Liver (tissue), 8 donors: ENCODE measurements at regions not wholly inside any gene's neighbourhood (a gene's known extent, or its start where the extent isn't known, plus 50 kb on each side); places are given as distances from the start of the nearest gene placed in this dataset.

Source experiments
- DNase-seq: peaks from one replicate; pipeline ENCODE4 v3.0.0-alpha.2; 2017; ENCODE audit warnings: low spot score
- H3K27ac ChIP-seq, 2 donors: one replicate each; pipeline ENCODE4 v1.7.0; 2013; ENCODE audit warnings: inconsistent platforms in 2 of 2, low read length in 2 of 2, control low read depth in 1 of 2, low read depth in 1 of 2, mild to moderate bottlenecking in 1 of 2
- H3K27me3 ChIP-seq, 4 donors: one replicate each; pipeline versions ENCODE4 v1.6.1 to v1.7.0; 2013; ENCODE audit warnings: low read length in 3 of 4, inconsistent platforms in 1 of 4, mild to moderate bottlenecking in 1 of 4, moderate library complexity in 1 of 4; ENCODE audit not compliant: control insufficient read depth in 4 of 4, insufficient read depth in 4 of 4
- H3K36me3 ChIP-seq, 4 donors: one replicate each; pipeline versions ENCODE4 v1.6.1 to v1.7.0; 2013; ENCODE audit warnings: low read length in 3 of 4, mild to moderate bottlenecking in 3 of 4, low read depth in 1 of 4, moderate library complexity in 1 of 4; ENCODE audit not compliant: control insufficient read depth in 4 of 4, insufficient read depth in 3 of 4
- H3K4me1 ChIP-seq, 4 donors: one replicate each; pipeline versions ENCODE4 v1.6.1 to v1.7.0; 2013; ENCODE audit warnings: low read length in 3 of 4, mild to moderate bottlenecking in 3 of 4, moderate library complexity in 1 of 4; ENCODE audit not compliant: control insufficient read depth in 4 of 4, insufficient read depth in 4 of 4
- H3K4me3 ChIP-seq, 3 donors: one replicate each; pipeline versions ENCODE4 v1.6.1 to v1.7.0; 2013; ENCODE audit warnings: low read length in 3 of 3, control low read depth in 1 of 3, low read depth in 1 of 3, mild to moderate bottlenecking in 1 of 3
- H3K9ac ChIP-seq, 2 donors: one replicate each; pipeline ENCODE4 v1.7.0; 2013; ENCODE audit warnings: low read length in 2 of 2, mild to moderate bottlenecking in 2 of 2, moderate library complexity in 2 of 2, control low read depth in 1 of 2, low read depth in 1 of 2
- H3K9me3 ChIP-seq, 4 donors: one replicate each; pipeline versions ENCODE4 v1.6.1 to v1.7.0; 2013; ENCODE audit warnings: low read length in 3 of 4; ENCODE audit not compliant: control insufficient read depth in 4 of 4
- EGR1 ChIP-seq, 2 donors: IDR thresholded peaks; 2 replicates each; pipeline ENCODE4 v1.6.1; 2016 to 2018; ENCODE audit warnings: antibody characterized with exemption in 2 of 2, low read depth in 2 of 2
- FOXA1 ChIP-seq: IDR thresholded peaks from 2 replicates; pipeline ENCODE4 v1.6.1; 2016; ENCODE audit warnings: antibody characterized with exemption
- FOXA2 ChIP-seq: IDR thresholded peaks from 2 replicates; pipeline ENCODE4 v1.6.1; 2016; ENCODE audit warnings: antibody characterized with exemption
- GABPA ChIP-seq, 2 donors: IDR thresholded peaks in 1 of 2; conservative IDR thresholded peaks in 1 of 2; 2 replicates each; pipeline ENCODE4 v1.6.1; 2016; ENCODE audit warnings: antibody characterized with exemption in 2 of 2, mild to moderate bottlenecking in 1 of 2, moderate library complexity in 1 of 2
- HNF4A ChIP-seq, 2 donors: conservative IDR thresholded peaks; 2 replicates each; pipeline ENCODE4 v1.6.1; 2016; ENCODE audit warnings: antibody characterized with exemption in 2 of 2, mild to moderate bottlenecking in 2 of 2
- HNF4G ChIP-seq: IDR thresholded peaks from 2 replicates; pipeline ENCODE4 v1.6.1; 2016; ENCODE audit warnings: antibody characterized with exemption
- JUND ChIP-seq, 2 donors: IDR thresholded peaks; 2 replicates each; pipeline ENCODE4 v1.6.1; 2016; ENCODE audit warnings: antibody characterized with exemption in 2 of 2
- NR2F2 ChIP-seq: IDR thresholded peaks from 2 replicates; pipeline ENCODE4 v1.6.1; 2016; ENCODE audit warnings: antibody characterized with exemption
- RAD21 ChIP-seq, 2 donors: IDR thresholded peaks; 2 replicates each; pipeline ENCODE4 v1.6.1; 2016; ENCODE audit warnings: antibody characterized with exemption in 2 of 2, mild to moderate bottlenecking in 2 of 2
- RXRA ChIP-seq, 2 donors: IDR thresholded peaks; 2 replicates each; pipeline ENCODE4 v1.6.1; 2017 to 2018; ENCODE audit warnings: antibody characterized with exemption in 2 of 2, mild to moderate bottlenecking in 1 of 2
- YY1 ChIP-seq: IDR thresholded peaks from 2 replicates; pipeline ENCODE4 v1.6.1; 2016; ENCODE audit warnings: antibody characterized with exemption, mild to moderate bottlenecking
- WGBS: extraction: QIAGEN DNeasy Blood & Tissue Kit; methylation state at CpG from one replicate; pipeline ENCODE4 v1.1.7; 2013; 5-methylcytosine and 5-hydroxymethylcytosine counted together
- TF ChIP-seq, protein P1 (sequence below): IDR thresholded peaks from 2 replicates; pipeline ENCODE4 v1.6.1; 2016; ENCODE audit warnings: antibody characterized with exemption, mild to moderate bottlenecking
- TF ChIP-seq, protein P2 (sequence below): IDR thresholded peaks from 2 replicates; pipeline ENCODE4 v1.6.1; 2016; ENCODE audit warnings: antibody characterized with exemption
- TF ChIP-seq, protein P3 (sequence below): IDR thresholded peaks from 2 replicates; pipeline ENCODE4 v1.6.1; 2016; ENCODE audit warnings: antibody characterized with exemption
- TF ChIP-seq, protein P4 (sequence below): fragments of 150-350 bp; IDR thresholded peaks from 2 replicates; pipeline ENCODE4 v1.5.1; 2017; ENCODE audit warnings: improper control_type of control experiment, low read depth, low read length; ENCODE audit not compliant: missing input control
- donor health status: healthy.
- donor health status: healthy.
- donor health status: healthy.
- donor health status: healthy.
- donor health status: healthy.

DNA sequence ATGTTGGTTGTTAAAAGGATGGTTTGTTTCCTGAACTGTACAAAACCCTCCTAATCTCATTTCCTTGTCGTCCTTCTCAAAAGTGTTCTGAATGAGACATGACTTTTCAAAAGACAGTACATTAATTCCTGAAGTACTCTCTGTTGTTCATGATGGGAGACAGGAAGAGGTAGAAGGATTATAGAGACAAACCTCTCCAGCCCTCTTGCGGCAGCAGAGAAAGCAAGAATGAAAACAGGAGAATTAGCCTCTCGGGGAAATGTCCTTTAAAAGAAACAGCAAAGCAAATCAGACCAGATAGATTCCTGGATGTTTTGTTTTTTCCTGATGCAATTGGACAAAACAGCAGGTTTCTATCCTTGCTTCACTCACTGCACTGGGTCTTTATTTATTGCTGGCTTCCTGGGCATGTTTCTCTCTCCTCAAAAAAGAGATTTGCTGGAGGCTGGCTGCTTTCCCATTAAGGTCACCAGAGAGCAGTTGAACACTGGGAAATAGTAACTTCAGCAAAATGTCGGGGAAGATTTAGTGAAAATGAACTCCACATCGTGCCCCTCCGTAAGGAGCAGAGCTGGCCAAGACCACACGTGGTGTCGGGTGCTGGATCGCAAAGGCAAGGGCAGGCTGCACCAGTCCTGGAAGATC, 145.8 kb upstream of the SYT6 start (continued):
- TF ChIP-seq, protein P1, sequence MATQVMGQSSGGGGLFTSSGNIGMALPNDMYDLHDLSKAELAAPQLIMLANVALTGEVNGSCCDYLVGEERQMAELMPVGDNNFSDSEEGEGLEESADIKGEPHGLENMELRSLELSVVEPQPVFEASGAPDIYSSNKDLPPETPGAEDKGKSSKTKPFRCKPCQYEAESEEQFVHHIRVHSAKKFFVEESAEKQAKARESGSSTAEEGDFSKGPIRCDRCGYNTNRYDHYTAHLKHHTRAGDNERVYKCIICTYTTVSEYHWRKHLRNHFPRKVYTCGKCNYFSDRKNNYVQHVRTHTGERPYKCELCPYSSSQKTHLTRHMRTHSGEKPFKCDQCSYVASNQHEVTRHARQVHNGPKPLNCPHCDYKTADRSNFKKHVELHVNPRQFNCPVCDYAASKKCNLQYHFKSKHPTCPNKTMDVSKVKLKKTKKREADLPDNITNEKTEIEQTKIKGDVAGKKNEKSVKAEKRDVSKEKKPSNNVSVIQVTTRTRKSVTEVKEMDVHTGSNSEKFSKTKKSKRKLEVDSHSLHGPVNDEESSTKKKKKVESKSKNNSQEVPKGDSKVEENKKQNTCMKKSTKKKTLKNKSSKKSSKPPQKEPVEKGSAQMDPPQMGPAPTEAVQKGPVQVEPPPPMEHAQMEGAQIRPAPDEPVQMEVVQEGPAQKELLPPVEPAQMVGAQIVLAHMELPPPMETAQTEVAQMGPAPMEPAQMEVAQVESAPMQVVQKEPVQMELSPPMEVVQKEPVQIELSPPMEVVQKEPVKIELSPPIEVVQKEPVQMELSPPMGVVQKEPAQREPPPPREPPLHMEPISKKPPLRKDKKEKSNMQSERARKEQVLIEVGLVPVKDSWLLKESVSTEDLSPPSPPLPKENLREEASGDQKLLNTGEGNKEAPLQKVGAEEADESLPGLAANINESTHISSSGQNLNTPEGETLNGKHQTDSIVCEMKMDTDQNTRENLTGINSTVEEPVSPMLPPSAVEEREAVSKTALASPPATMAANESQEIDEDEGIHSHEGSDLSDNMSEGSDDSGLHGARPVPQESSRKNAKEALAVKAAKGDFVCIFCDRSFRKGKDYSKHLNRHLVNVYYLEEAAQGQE, result no peak
- TF ChIP-seq RAD21 (IDR thresholded peaks at IDR 0.05), result no peak

DNA sequence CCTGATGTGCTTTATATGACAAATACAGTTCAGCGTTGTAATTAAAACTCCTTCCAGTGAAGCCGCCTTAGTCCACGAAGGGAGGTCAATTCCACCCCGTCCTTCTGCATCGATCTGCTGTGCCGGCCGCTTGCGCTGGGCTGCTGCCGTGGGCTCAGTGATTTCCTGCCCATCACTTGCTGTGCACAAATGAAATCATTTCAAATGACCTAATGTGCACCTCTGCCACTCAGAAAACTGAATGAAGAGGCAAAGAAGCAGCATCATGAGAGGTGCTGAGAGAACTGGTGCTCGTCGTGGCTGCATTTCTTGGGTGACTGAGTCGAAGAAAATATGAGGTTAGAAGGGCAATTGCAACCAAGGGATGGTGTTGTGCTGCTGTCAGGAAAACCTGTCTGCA, 144.3 kb upstream of the SYT6 start:
- Histone ChIP-seq H3K9me3 (no peaks in the 10 kb centered on the region), H3K36me3 (no peaks in the 10 kb centered on the region), H3K9ac (no peak overlapping the region), H3K4me3 (no peak overlapping the region), H3K4me1 (no peaks in the 10 kb centered on the region), H3K27ac (no peak overlapping the region), H3K27me3 (no peaks in the 10 kb centered on the region)
- TF ChIP-seq RAD21 (IDR thresholded peaks at IDR 0.05), result no peak
- TF ChIP-seq YY1, result no peak
- no peak for TF ChIP-seq RXRA (IDR thresholded peaks at IDR 0.05)
- TF ChIP-seq JUND (IDR thresholded peaks at IDR 0.05), result no peak
- DNase-seq, result no peak
- 89% methylated on average over 12 of the region's 12 CpGs for WGBS

DNA sequence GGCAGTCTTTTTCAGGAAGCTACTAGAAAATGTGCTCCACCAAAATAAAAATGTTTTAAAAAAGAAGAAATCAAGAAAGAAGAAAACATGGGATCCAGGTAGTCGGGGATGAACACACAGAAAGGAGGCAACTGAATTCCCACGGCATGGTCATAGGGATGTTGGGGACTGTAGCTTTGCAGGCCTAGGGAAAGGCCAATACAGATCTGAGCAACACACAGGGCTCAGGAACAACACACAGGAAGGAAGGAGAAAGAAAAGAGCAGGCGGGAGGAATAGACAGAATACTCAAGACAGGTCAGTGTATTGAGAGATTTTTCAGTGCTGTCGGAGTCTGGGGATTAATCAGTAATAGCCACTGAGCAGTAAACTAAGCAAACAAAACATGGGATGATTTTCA, 142.7 kb upstream of the SYT6 start:
- Histone ChIP-seq H3K9me3 (no peaks in the 10 kb centered on the region), H3K36me3 (no peaks in the 10 kb centered on the region), H3K9ac (no peak overlapping the region), H3K4me3 (no peak overlapping the region), H3K4me1 (no peaks in the 10 kb centered on the region), H3K27me3 (no peaks in the 10 kb centered on the region), H3K27ac (no peak overlapping the region)
- TF ChIP-seq FOXA2 (no peak), GABPA (IDR thresholded peaks at IDR 0.05 in 1 of 2, conservative IDR thresholded peaks at IDR 0.05 in 1 of 2) (no peak), HNF4G (no peak), YY1 (no peak), RXRA (IDR thresholded peaks at IDR 0.05) (no peak), HNF4A (conservative IDR thresholded peaks at IDR 0.05) (no peak), RAD21 (IDR thresholded peaks at IDR 0.05) (no peak), JUND (IDR thresholded peaks at IDR 0.05) (no peak), FOXA1 (no peak), EGR1 (IDR thresholded peaks at IDR 0.05; ENCODE audit: low read depth in 2 of 2) (no peak), NR2F2 (no peak)
- TF ChIP-seq, protein P2, sequence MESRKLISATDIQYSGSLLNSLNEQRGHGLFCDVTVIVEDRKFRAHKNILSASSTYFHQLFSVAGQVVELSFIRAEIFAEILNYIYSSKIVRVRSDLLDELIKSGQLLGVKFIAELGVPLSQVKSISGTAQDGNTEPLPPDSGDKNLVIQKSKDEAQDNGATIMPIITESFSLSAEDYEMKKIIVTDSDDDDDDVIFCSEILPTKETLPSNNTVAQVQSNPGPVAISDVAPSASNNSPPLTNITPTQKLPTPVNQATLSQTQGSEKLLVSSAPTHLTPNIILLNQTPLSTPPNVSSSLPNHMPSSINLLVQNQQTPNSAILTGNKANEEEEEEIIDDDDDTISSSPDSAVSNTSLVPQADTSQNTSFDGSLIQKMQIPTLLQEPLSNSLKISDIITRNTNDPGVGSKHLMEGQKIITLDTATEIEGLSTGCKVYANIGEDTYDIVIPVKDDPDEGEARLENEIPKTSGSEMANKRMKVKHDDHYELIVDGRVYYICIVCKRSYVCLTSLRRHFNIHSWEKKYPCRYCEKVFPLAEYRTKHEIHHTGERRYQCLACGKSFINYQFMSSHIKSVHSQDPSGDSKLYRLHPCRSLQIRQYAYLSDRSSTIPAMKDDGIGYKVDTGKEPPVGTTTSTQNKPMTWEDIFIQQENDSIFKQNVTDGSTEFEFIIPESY, result no peak
- TF ChIP-seq, protein P3, sequence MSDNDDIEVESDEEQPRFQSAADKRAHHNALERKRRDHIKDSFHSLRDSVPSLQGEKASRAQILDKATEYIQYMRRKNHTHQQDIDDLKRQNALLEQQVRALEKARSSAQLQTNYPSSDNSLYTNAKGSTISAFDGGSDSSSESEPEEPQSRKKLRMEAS, result no peak
- TF ChIP-seq, protein P1, result no peak
- TF ChIP-seq, protein P4, sequence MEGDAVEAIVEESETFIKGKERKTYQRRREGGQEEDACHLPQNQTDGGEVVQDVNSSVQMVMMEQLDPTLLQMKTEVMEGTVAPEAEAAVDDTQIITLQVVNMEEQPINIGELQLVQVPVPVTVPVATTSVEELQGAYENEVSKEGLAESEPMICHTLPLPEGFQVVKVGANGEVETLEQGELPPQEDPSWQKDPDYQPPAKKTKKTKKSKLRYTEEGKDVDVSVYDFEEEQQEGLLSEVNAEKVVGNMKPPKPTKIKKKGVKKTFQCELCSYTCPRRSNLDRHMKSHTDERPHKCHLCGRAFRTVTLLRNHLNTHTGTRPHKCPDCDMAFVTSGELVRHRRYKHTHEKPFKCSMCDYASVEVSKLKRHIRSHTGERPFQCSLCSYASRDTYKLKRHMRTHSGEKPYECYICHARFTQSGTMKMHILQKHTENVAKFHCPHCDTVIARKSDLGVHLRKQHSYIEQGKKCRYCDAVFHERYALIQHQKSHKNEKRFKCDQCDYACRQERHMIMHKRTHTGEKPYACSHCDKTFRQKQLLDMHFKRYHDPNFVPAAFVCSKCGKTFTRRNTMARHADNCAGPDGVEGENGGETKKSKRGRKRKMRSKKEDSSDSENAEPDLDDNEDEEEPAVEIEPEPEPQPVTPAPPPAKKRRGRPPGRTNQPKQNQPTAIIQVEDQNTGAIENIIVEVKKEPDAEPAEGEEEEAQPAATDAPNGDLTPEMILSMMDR, result no peak
- no peak for DNase-seq
- 91% methylated on average over 4 of the region's 4 CpGs for WGBS
